ENCODE measurements at regions not wholly inside any gene's neighbourhood (a gene's known extent, or its start where the extent isn't known, plus 50 kb on each side); places are given as distances from the start of the nearest gene placed in this dataset.
"Not testable (repeated sequence)": the region's sequence is repeated elsewhere in the genome, so short reads cannot be mapped to it uniquely, and the experiment has no call there.

GRCh38 chr19:28176193-28176592 lies 1036.8 kb downstream of the UQCRFS1 start:
- no peak for DNase-seq

GRCh38 chr19:28171983-28172382 lies 1041.0 kb downstream of the UQCRFS1 start:
- DNase-seq: no peak

GRCh38 chr19:28170066-28170465 lies 1042.9 kb downstream of the UQCRFS1 start:
- DNase-seq: no peak

GRCh38 chr19:28169168-28169887 lies 1043.6 kb downstream of the UQCRFS1 start:
- DNase-seq: no peak

GRCh38 chr19:28168557-28168956 lies 1044.4 kb downstream of the UQCRFS1 start:
- DNase-seq: no peak

GRCh38 chr19:28166025-28166424 lies 1046.9 kb downstream of the UQCRFS1 start:
- DNase-seq: no peak

GRCh38 chr19:28164214-28164613 lies 1048.7 kb downstream of the UQCRFS1 start:
- DNase-seq: no peak

- DNase-seq: no peak
These were observed 1053.9 kb downstream of the UQCRFS1 start for GRCh38 chr19:28159065-28159464.

GRCh38 chr19:28155265-28155664 lies 1057.7 kb downstream of the UQCRFS1 start:
- DNase-seq: no peak

GRCh38 chr19:28154077-28154476 lies 1058.9 kb downstream of the UQCRFS1 start:
- no peak for DNase-seq

GRCh38 chr19:28153123-28153522 lies 1059.8 kb downstream of the UQCRFS1 start:
- DNase-seq: no peak

- no peak for DNase-seq
These were observed 1060.8 kb downstream of the UQCRFS1 start for GRCh38 chr19:28152195-28152594.

GRCh38 chr19:28150129-28150528 lies 1062.8 kb downstream of the UQCRFS1 start:
- DNase-seq: no peak

- no peak for DNase-seq
These were observed 1064.4 kb downstream of the UQCRFS1 start for GRCh38 chr19:28148554-28148953.

- DNase-seq: no peak
These were observed 1070.7 kb downstream of the UQCRFS1 start for GRCh38 chr19:28142258-28142657.

- no peak for DNase-seq
These were observed 1072.8 kb downstream of the UQCRFS1 start for GRCh38 chr19:28140201-28140600.

GRCh38 chr19:28137772-28138171 lies 1075.2 kb downstream of the UQCRFS1 start:
- no peak for DNase-seq

GRCh38 chr19:28136796-28137195 lies 1076.2 kb downstream of the UQCRFS1 start:
- no peak for DNase-seq

- DNase-seq: no peak
These were observed 1077.1 kb downstream of the UQCRFS1 start for GRCh38 chr19:28135825-28136224.

- no peak for DNase-seq
These were observed 1078.6 kb downstream of the UQCRFS1 start for GRCh38 chr19:28134311-28134710.

GRCh38 chr19:28130881-28131280 lies 1082.1 kb downstream of the UQCRFS1 start:
- DNase-seq: not testable (repeated sequence)

GRCh38 chr19:28130066-28130511 lies 1082.9 kb downstream of the UQCRFS1 start:
- no peak for DNase-seq

- no peak for DNase-seq
These were observed 1084.6 kb downstream of the UQCRFS1 start for GRCh38 chr19:28128341-28128740.

- DNase-seq: no peak
These were observed 1086.6 kb downstream of the UQCRFS1 start for GRCh38 chr19:28126135-28126898.
